ENCODE measurements at regions not wholly inside any gene's neighbourhood (a gene's known extent, or its start where the extent isn't known, plus 50 kb on each side); places are given as distances from the start of the nearest gene placed in this dataset.

- Mint-ChIP-seq H3K4me3 (ENCODE audit: unreplicated experiment) (no peak overlapping the region), H3K9me3 (ENCODE audit: unreplicated experiment) (no peaks in the 10 kb centered on the region), H3K27ac (ENCODE audit: low read depth, unreplicated experiment) (no peak overlapping the region), H3K27me3 (ENCODE audit: insufficient read depth, unreplicated experiment) (no peaks in the 10 kb centered on the region), H3K4me1 (ENCODE audit: insufficient read depth, unreplicated experiment) (peaks cover 43% of the 10 kb centered on the region), H3K36me3 (ENCODE audit: insufficient read depth, unreplicated experiment) (peaks cover 5% of the 10 kb centered on the region)
- BruUV-seq (replicated peaks): no TSS peak
- ChIA-PET CTCF (interaction anchor here (0.8 kb wide), 1 partner anchor 221 kb away, joined by 3 read pairs; no protein-coding TSS in a partner anchor), POLR2A (no interaction called here)
- no peak for DNase-seq (ENCODE audit: unreplicated experiment)
- intact Hi-C loops (cut with micrococcal nuclease): no loop called here
- no peak for TF ChIP-seq CTCF (IDR thresholded peaks at IDR 0.05; ENCODE audit: unreplicated experiment)
Observed at GRCh38 chr12:76268267-76268666, 79.9 kb downstream of the BBS10 start.

- peak overlapping the region; percentile 41 for H3K4me3 Mint-ChIP-seq (ENCODE audit: unreplicated experiment)
- ChIA-PET POLR2A (interaction anchor here (0.5 to 3.5 kb wide), 10 partner anchors 8 to 293 kb away, joined by 3 to 16 read pairs (median 4); partner anchors contain the start of genes BBS10, OSBPL8 and PHLDA1), CTCF (interaction anchor here (0.6 to 1.5 kb wide), 8 partner anchors 23 to 644 kb away, joined by 3 to 4 read pairs (median 3); no protein-coding TSS in a partner anchor)
- DNase-seq (ENCODE audit: unreplicated experiment): peak; percentile 74
- H3K36me3 Mint-ChIP-seq (ENCODE audit: insufficient read depth, unreplicated experiment): peaks cover 5% of the 10 kb centered on the region
- no peak for TF ChIP-seq CTCF (IDR thresholded peaks at IDR 0.05; ENCODE audit: unreplicated experiment)
- H3K9me3 Mint-ChIP-seq (ENCODE audit: unreplicated experiment): no peaks in the 10 kb centered on the region
- H3K4me1 Mint-ChIP-seq (ENCODE audit: insufficient read depth, unreplicated experiment): peaks cover 43% of the 10 kb centered on the region
- peak overlapping the region; percentile 91 for H3K27ac Mint-ChIP-seq (ENCODE audit: low read depth, unreplicated experiment)
- intact Hi-C loops (cut with micrococcal nuclease): no loop called here
- BruUV-seq (replicated peaks): no TSS peak
- H3K27me3 Mint-ChIP-seq (ENCODE audit: insufficient read depth, unreplicated experiment): no peaks in the 10 kb centered on the region
Observed at GRCh38 chr12:76266797-76267196, 81.4 kb downstream of the BBS10 start.

GRCh38 chr12:76265424-76266180 lies 82.6 kb downstream of the BBS10 start:
- H3K27ac Mint-ChIP-seq (ENCODE audit: low read depth, unreplicated experiment): peak overlapping the region; percentile 91
- ChIA-PET CTCF (interaction anchor here (0.6 to 1.2 kb wide), 2 partner anchors 29 to 595 kb away, joined by 3 read pairs; no protein-coding TSS in a partner anchor), POLR2A (interaction anchor here (0.6 to 3.5 kb wide), 8 partner anchors 20 to 337 kb away, joined by 3 to 16 read pairs (median 5); partner anchors contain the start of genes BBS10 and PHLDA1)
- intact Hi-C loops (cut with micrococcal nuclease): no loop called here
- DNase-seq (ENCODE audit: unreplicated experiment): no peak
- BruUV-seq (replicated peaks): no TSS peak
- no peak for TF ChIP-seq CTCF (IDR thresholded peaks at IDR 0.05; ENCODE audit: unreplicated experiment)
- no peaks in the 10 kb centered on the region for H3K9me3 Mint-ChIP-seq (ENCODE audit: unreplicated experiment)
- peaks cover 43% of the 10 kb centered on the region for H3K4me1 Mint-ChIP-seq (ENCODE audit: insufficient read depth, unreplicated experiment)
- peaks cover 11% of the 10 kb centered on the region for H3K36me3 Mint-ChIP-seq (ENCODE audit: insufficient read depth, unreplicated experiment)
- no peaks in the 10 kb centered on the region for H3K27me3 Mint-ChIP-seq (ENCODE audit: insufficient read depth, unreplicated experiment)
- no peak overlapping the region for H3K4me3 Mint-ChIP-seq (ENCODE audit: unreplicated experiment)

GRCh38 chr12:76264611-76265012 lies 83.6 kb downstream of the BBS10 start:
- peak overlapping the region; percentile 70 for H3K27ac Mint-ChIP-seq (ENCODE audit: low read depth, unreplicated experiment)

More at GRCh38 chr12:76264611-76265012, 83.6 kb downstream of the BBS10 start:
- Mint-ChIP-seq H3K9me3 (ENCODE audit: unreplicated experiment) (no peaks in the 10 kb centered on the region), H3K27me3 (ENCODE audit: insufficient read depth, unreplicated experiment) (no peaks in the 10 kb centered on the region), H3K4me1 (ENCODE audit: insufficient read depth, unreplicated experiment) (peaks cover 51% of the 10 kb centered on the region), H3K4me3 (ENCODE audit: unreplicated experiment) (no peak overlapping the region), H3K36me3 (ENCODE audit: insufficient read depth, unreplicated experiment) (peaks cover 11% of the 10 kb centered on the region)
- DNase-seq (ENCODE audit: unreplicated experiment): peak; percentile 19
- no peak for TF ChIP-seq CTCF (IDR thresholded peaks at IDR 0.05; ENCODE audit: unreplicated experiment)
- CTCF ChIA-PET: interaction anchor here (0.6 to 0.8 kb wide), 3 partner anchors 322 to 461 kb away, joined by 3 read pairs; no protein-coding TSS in a partner anchor
- BruUV-seq (replicated peaks): no TSS peak
- POLR2A ChIA-PET: interaction anchor here (0.7 to 3.5 kb wide), 10 partner anchors 11 to 751 kb away, joined by 3 to 16 read pairs (median 4); partner anchors contain the start of genes BBS10, NAP1L1 and PHLDA1
- intact Hi-C loops (cut with micrococcal nuclease): no loop called here

Measured in MCF 10A (cell line).